Endothelial cell of umbilical vein (primary cell): ENCODE measurements at regions not wholly inside any gene's neighbourhood (a gene's known extent, or its start where the extent isn't known, plus 50 kb on each side); places are given as distances from the start of the nearest gene placed in this dataset.

Experiments
- EZH2 ChIP-seq: IDR thresholded peaks from 2 replicates; pipeline ENCODE4 v1.6.1; 2012; ENCODE audit warnings: borderline replicate concordance, low read depth, mild to moderate bottlenecking, moderate library complexity, low read length, inconsistent platforms; ENCODE audit not compliant: severe bottlenecking
- FOS ChIP-seq: IDR thresholded peaks from 2 replicates; pipeline ENCODE4 v1.6.1; 2011; ENCODE audit warnings: mild to moderate bottlenecking, low read length, moderate library complexity, borderline replicate concordance; ENCODE audit not compliant: insufficient read depth
- GATA2 ChIP-seq: IDR thresholded peaks from 2 replicates; pipeline ENCODE4 v1.7.0; 2011; ENCODE audit warnings: low read depth, mild to moderate bottlenecking, moderate library complexity, mixed read lengths, low read length; ENCODE audit not compliant: insufficient read length, insufficient read depth
- JUN ChIP-seq: IDR thresholded peaks from 2 replicates; pipeline ENCODE4 v1.6.1; 2011; ENCODE audit warnings: borderline replicate concordance, low read depth; ENCODE audit not compliant: insufficient read length, insufficient read depth
- MYC ChIP-seq: IDR thresholded peaks from one replicate; pipeline ENCODE4 v1.6.1; 2011; ENCODE audit warnings: mild to moderate bottlenecking, low read depth, low read length
- POLR2A ChIP-seq: IDR thresholded peaks from 2 replicates; pipeline ENCODE4 v1.6.1; 2012; ENCODE audit warnings: low read depth, mild to moderate bottlenecking, control low read depth, low read length
- POLR2AphosphoS5 ChIP-seq: IDR thresholded peaks from 2 replicates; pipeline ENCODE4 v1.6.1; 2012; ENCODE audit warnings: low read depth, mild to moderate bottlenecking, control low read depth, low read length, moderate library complexity; ENCODE audit not compliant: insufficient read depth
- TF ChIP-seq, protein P1 (sequence below), 2 donors: IDR thresholded peaks; 1 replicate in 1 of 2; 2 replicates in 1 of 2; pipeline ENCODE4 v1.5.1; 2011; ENCODE audit warnings: low read length in 2 of 2, mild to moderate bottlenecking in 2 of 2, moderate library complexity in 2 of 2, control low read depth in 1 of 2, inconsistent platforms in 1 of 2, low read depth in 1 of 2; ENCODE audit not compliant: insufficient read depth in 1 of 2; ENCODE audit errors: extremely low read depth in 1 of 2
- TF ChIP-seq, protein P2 (sequence below): IDR thresholded peaks from 2 replicates; pipeline ENCODE4 v1.6.1; 2011; ENCODE audit not compliant: insufficient read depth, insufficient read length

GRCh38 chr5:3297853-3298252 is 297.8 kb upstream of the IRX1 start:
- TF ChIP-seq, protein P1, sequence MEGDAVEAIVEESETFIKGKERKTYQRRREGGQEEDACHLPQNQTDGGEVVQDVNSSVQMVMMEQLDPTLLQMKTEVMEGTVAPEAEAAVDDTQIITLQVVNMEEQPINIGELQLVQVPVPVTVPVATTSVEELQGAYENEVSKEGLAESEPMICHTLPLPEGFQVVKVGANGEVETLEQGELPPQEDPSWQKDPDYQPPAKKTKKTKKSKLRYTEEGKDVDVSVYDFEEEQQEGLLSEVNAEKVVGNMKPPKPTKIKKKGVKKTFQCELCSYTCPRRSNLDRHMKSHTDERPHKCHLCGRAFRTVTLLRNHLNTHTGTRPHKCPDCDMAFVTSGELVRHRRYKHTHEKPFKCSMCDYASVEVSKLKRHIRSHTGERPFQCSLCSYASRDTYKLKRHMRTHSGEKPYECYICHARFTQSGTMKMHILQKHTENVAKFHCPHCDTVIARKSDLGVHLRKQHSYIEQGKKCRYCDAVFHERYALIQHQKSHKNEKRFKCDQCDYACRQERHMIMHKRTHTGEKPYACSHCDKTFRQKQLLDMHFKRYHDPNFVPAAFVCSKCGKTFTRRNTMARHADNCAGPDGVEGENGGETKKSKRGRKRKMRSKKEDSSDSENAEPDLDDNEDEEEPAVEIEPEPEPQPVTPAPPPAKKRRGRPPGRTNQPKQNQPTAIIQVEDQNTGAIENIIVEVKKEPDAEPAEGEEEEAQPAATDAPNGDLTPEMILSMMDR (IDR thresholded peaks at IDR 0.05; ENCODE audit: extremely low read depth in 1 of 2, insufficient read depth in 1 of 2, low read depth in 1 of 2, low read length in 2 of 2): no peak
- TF ChIP-seq, protein P2, sequence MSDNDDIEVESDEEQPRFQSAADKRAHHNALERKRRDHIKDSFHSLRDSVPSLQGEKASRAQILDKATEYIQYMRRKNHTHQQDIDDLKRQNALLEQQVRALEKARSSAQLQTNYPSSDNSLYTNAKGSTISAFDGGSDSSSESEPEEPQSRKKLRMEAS: no peak
- TF ChIP-seq POLR2A (no peak), JUN (no peak), EZH2 (no peak), MYC (no peak), POLR2AphosphoS5 (no peak), GATA2 (no peak), FOS (no peak)
